B cell (primary cell): ENCODE measurements at regions not wholly inside any gene's neighbourhood (a gene's known extent, or its start where the extent isn't known, plus 50 kb on each side); places are given as distances from the start of the nearest gene placed in this dataset.

Source experiments
- CTCF ChIP-seq: fragments of 200-600 bp; IDR thresholded peaks from one replicate; pipeline ENCODE4 v1.8.0; 2022; ENCODE audit warnings: antibody characterized with exemption, mild to moderate bottlenecking
- EZH2 ChIP-seq: IDR thresholded peaks from 2 replicates; pipeline ENCODE4 v1.6.1; 2012; ENCODE audit warnings: borderline replicate concordance, low read depth, mild to moderate bottlenecking, moderate library complexity, low read length; ENCODE audit not compliant: insufficient read depth, poor library complexity, severe bottlenecking

- no peak for TF ChIP-seq CTCF
- no peak for TF ChIP-seq EZH2
Observed at GRCh38 chr1:81006502-81006901, 794.2 kb upstream of the ADGRL2 start.
